HG03280 (cell line): ENCODE measurements at regions not wholly inside any gene's neighbourhood (a gene's known extent, or its start where the extent isn't known, plus 50 kb on each side); places are given as distances from the start of the nearest gene placed in this dataset.

Experiments
- ATAC-seq: cut with Tn5 transposase; IDR thresholded peaks from one replicate; pipeline ENCODE4 v1.9.1; 2021; ENCODE audit warnings: mild to moderate bottlenecking, moderate library complexity; ENCODE audit not compliant: unreplicated experiment

DNA sequence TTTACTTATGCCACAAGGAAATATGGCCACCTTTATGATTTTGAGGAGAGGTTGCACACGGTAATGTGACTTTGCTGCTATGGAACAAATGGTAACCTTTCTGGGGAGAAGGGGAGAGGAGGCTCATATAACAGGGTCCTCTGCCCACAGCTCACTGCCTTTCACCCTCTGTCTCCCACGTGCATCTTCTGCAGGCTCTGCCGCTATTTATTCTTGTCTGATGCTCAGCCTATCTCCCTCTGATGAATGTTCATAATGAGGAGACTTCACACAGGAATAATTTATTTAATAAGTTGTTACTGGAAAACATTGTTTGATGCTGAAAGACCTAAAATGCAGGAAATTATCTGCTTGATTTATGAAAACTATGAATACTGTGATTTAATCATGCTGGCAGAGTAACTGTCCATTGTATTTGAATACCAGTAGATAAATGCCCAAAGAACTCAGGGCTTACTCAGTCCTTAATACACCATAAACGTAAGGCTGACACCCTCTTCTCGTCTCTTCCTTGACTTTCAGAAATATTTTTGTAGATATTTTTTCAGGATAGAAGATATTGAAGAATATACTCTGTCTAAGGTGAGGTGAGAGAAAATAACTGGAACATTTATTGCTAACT lies 721.1 kb downstream of the QKI start:
- no peak for ATAC-seq

DNA sequence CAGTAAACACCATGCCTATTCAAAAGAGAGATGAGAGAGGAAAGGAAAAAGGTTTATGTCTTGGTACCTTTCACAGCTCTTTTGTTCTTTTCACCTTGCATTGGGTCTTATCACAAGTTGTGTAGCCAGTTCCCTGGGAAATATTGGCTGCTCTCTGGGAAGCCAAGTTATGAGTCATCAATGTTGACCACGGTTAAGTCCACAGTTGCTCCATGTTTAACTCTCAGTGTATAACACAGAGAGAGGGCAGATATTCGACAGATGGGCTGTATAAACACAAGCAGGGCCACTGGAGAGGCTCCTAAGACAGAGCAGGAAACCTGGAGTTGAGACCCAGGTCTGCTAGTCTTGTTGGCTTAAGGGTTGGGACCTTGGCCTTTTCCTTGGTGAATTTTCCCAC lies 718.6 kb downstream of the QKI start:
- ATAC-seq, result no peak

DNA sequence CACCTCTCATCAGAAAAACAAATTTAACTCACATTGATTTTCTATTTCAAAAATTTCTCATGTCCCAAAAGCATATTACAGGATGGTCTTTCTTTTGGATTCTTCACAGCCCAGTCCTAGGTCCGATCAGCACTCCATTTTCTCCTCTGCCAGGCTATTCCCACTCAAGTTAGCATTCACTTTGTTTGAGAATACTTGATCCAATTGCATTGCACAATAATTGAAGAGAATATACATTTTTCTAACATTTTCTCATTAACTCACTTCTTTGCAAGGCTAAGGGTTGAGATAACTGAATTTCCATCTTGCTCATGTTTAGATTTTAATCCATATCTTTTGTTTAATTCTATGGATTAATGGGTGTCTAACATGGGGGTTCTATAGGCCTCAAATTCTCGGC lies 716.1 kb downstream of the QKI start:
- no peak for ATAC-seq

DNA sequence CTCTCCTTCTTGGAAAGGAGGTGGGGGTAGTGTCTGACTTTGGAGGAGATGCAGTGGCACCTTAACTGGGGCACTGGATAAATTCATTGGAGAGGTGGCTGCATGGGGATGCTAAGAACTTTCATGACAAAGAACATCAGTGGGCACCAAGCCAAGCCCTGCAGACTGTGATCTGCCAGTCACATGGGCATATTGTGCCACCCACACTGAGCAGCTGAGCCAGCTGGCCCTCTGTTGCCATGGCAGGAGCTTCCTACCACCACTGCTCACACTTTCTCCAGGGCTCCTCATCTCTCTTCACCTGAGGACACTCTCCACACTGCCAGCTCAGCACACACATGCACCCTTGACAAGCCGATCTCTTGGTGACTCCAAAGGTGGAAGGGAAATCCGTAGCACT lies 715.6 kb downstream of the QKI start:
- ATAC-seq, result no peak

DNA sequence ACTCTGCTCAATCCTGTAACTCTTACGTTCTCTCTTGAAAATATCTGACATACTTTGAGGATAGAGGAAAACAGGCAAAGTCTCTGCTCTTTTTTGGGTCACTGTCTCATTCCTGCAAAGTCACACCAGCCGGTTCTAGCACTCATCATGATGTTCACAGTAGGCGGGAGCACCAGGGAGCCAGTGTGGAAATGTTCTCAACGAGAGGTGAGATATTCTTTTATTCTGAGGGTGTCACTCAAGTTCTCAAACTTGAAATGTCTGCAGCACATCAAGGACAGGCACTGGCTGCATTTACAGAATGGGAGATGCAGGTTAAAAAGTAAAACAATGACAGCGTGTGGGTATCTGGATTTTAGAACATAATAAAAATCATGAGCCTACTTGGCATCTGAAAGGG lies 714.7 kb downstream of the QKI start:
- no peak for ATAC-seq

DNA sequence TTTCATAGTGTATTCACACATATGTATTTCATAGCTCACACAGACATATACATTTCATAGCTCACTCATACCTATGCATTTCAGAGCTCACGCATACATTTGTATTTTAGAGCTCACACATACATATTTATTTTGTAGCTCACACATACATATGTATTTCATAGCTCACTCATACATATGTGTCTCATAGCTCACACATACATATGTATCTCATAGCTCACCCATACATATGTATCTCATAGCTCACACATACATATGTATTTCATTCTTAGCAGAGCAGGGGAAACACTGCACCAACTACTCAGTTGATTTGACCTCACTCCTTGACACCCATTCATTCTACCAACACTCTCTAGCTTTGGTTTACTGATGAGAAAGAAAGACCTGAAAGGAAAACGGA lies 713.6 kb downstream of the QKI start:
- no peak for ATAC-seq

DNA sequence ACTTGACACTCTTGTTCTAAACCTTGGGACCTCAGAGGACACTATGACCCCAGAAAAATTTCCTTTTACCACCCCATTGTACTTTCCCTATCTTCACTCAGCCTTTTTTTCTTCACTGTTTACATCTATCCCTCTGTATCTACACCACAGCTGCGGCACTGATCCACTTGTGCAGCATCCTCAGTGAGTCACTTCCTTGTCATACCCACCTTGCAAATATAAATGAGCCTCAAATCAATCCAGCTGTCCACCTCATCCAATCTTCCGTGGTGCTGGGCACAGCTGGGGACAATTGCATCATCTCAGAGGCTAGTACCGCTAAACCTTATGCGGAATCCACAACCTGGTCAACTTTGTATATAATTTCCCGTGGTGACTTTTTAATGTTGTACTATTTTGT lies 710.5 kb downstream of the QKI start:
- ATAC-seq, result no peak

DNA sequence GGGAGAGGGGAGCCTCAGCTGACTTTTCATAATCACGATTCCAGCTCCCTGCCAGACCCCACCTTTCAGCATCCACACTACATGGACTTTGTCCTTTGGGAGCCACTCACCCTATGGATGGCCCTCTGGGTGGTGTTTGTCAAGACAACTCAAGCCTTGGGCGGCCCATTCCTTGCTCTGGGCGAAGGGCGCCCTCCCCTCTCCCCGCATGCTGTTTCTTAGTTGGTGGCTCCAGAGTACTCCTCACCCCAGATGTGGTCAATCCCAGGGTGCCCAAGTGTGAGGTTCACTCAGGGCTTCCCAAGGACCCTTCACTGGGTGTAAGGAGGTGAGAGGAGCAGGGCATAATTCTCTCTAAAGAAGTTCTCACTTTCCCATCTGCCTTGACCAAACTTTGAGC lies 710.0 kb downstream of the QKI start:
- no peak for ATAC-seq

DNA sequence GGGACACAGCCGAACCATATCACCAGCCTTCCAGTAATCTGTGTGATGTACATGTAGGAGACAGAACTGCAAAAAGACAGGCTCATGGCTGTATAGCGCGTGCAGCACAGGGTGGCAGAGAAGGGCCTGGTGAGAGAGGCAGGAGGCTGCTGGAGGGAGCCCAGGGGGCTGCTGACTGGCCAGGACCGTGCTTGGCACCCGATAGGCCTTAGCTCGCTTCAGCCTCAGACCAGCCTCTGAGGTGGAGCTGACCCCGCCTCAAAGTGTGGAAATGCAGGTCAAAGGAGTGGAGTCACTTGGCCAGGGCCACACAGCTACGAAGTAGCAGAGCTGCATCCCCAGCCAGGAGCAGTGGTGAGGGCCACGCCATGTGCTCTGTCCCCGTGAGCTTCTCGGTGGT lies 707.6 kb downstream of the QKI start:
- ATAC-seq, result no peak

DNA sequence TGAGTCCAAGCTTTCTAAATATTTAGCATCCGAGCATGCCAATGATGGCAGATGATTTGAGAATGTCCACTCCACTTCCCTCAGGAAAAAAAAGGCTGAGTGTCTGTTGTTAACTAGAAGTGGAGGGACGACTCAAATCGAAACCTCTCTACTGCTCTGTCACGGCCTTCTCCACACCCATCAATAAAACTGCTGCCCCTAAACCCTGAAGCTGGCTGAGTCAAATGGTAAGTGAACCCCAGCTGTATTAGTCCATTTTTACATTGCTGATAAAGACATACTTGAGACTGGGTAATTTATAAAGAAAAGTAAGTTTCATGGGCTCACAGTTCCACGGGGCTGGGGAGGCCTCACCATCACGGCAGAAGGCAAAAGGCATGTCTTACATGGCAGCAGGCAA lies 707.0 kb downstream of the QKI start:
- no peak for ATAC-seq

DNA sequence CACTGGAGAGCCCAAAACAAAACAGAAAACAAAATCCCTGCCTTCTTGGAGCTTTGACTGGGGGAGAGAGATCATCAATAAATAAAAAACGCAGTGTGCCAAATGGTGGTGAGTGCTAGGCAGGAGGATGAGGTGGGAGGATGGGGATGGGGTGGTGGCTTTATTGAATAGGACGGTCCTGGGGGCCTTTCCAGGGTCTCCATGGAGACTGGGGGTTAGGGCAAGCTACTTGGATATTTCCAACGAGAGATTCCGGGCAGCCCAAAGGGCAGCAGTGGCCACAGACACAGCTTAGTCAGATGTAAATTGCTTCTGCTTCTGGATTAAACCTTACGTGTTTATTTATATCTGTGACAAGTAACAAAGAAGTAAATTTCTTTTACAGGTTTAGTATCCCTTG lies 700.1 kb downstream of the QKI start:
- no peak for ATAC-seq

DNA sequence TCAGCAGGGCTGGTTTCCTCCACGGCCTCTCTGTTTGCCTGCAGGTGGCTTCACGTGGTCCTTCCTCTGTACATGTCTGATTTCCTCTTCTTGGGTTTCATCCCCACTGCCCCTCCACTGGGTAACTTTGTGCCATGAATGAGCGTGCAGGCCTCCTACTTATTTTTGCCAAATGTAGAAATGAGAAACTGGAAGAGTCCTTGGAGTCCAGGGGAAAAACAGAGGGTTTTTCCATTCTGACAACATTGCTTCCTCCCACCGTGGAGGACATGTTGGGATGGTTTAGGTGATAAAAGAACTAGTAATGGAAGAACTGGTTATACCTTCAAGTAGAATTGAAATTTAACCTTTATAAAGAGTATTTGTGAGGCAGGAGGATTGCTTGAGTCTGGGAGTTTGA lies 699.5 kb downstream of the QKI start:
- ATAC-seq, result no peak

DNA sequence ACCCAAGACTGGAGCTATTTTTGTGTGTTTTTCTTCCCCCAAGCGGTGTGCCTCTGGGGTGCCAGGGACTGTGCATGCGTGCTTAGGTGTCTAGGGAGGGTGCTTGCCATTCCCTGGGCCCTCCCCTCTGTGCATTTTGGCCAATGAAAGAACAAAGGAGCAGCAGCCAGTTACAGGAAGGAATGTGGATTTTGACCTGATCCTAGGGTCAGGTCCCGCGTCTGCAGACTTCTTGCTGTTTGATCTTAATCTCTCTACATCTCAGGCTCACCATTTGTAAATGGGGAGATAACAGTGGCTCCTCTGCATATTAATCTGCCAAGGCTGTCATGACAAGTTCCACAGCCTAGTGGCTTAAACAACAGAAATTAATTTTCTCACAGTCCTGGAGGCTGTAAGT lies 699.1 kb downstream of the QKI start:
- ATAC-seq, result no peak

DNA sequence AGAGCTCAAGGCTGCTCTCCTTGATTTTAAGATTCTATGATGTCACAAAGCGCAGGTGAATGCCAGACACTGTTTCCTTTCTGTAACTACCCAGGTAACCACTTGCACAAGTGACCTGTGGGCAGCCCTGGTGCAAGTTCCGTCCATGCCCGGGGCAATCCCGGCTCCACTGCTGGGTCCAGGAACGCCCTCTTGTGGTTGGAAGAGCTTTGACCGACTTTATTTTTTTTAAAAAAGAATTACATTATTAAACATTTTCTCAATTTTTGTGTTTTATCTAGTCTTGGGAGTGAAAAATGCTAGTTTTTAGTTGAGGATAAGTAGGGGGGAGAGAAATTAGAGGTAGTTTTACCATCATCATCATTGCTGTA lies 695.2 kb downstream of the QKI start:
- ATAC-seq, result no peak

DNA sequence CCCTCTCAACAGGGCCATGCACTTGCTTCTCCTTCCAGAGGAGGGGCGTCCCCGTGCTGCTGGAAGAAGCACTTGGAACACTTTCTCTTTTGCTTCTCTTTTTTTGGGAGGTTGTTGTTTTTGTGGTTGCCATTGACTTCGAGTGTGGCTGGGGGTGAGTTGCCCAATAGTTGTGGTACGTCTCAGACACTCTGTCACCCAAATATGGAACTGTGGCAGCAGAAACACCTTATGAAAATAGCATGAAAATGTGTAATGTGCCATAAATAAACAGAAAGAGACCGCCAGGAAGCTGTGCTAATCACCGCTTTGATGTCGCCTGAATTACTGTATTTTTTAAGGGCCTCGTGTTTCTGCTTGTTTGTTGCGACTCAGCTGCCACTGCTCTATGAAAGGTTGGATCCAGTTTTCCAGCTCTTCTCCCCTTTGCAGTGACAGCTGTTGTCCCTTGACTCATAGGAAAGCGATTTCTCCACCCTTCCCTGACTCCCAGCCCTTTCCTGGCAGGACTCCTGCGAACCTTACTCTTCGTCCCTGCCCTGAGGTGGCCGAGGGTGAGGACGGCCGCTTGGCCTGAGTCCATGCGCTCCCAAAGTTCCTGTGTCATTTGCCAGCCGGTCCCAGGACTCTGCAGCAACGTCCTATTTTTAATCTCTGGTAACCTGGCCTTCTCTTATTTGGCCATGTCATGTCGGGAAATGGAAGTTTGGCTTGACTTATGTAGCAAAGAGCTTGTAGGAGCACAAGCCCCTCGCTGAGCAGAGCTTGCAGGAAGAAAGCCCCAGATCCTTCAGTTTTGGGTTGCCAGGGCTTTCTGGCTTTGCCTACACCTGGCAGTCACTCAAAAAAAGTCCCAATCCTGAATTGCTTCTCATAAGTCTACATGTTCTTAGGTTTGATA lies 694.6 kb downstream of the QKI start:
- no peak for ATAC-seq

DNA sequence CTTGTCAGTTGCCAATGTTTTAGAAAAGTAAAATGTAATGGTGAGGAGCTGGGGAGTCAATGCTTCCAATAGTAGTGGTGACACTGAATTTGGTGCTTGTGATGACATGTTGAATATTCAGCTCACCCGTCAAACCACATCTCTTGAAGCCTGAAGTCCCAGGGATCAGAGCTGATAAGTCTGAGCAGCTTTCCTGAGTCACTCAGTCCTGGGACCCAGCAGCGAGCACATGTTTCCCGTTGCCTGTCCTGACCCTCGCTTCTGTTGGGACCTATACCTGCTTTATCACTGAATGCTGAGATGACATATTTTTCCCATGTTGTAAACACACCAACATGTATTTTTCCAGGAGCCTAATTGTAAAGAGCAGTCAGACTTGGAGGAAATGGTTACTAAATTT lies 693.6 kb downstream of the QKI start:
- no peak for ATAC-seq

DNA sequence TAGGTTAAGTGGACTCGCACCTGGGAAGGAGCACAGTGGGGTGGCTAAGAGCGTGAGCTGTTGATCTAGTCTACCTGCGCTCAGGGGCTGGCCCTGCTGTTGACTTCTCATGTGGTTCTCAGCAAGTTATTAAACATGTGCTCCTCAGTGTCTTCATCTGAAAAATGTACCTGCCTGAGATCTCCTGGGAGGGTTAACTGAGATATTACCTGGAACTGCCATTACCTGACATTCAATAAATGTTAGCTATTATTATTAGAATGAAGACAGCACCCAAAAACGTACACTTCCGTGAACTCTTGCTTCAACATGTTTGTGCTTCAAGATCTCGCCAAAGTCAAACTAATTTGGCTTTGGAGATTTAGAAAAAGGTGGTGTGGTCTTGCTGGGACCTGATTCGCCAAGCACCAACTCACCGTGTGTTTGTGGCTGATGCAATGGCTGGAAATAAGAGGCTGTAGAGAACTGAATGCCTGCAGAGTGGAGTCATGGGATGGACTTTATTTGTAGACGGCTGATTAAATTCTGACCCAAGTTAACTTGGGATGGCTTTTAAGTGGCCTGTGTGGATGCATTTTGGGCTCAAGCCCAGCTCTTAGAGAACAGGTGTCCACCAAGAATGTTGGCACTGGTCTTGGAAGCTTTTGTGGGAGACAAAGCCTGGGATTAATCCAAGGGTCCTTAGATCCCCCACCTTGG lies 692.9 kb downstream of the QKI start:
- no peak for ATAC-seq

DNA sequence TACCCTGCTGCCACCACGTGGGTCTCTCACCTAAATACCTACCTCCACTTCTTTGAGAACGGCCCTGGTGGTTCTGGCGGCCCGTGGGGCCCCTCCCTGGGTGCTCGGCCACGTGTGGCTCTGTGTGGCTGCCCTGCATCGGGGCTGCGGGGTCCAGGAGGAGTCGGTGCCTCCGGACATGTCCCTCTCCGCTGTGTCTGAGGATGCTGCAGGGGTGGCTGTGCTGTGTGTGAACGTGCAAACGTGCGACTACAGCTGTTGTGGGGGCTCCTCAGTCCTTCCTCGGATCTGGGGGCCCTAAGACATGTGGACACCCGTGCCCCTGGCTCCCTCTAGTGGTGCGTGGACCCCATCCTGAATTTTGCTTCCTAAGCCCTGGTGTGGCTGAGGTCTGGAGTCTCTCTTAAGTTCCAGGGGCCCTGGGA lies 691.8 kb downstream of the QKI start:
- ATAC-seq, result no peak

DNA sequence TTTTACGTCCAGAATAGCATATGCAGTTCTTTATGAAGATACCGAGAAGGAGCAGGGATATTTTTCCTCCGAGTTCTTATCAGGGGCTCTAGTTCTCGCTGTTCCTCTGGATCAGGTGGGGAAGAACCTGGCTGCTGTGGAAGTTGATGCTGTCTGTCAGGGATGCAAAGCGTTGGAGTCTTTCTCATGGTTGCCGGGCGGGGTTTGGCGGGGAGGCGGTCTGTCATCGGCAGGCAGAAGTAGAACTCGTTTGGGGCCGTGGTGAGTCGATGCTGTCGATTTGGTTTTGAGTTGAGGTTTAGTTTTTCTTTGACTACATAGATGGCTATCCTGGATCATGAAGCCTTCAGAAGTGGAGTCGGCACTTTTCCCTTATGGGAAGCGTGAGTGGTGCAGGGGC lies 691.2 kb downstream of the QKI start:
- ATAC-seq, result no peak

DNA sequence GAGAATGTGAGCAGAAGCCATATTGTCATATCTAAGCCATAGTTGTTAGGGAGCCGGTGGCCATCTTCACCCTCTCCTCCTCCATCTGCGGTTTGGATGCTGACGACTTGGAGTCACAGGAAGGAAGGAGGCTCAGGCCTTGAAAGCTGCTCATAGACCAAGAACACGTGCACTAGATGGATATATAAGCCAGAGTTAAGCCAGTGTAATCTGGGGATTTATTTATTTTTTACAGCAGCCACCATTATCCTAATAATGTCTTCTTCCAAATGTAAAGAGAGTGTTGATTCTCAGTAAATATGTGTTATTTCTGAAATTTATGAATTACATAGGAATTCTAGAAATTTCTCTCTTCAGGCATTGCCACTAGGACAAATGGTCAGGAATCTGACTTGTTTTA lies 689.9 kb downstream of the QKI start:
- ATAC-seq, result no peak

DNA sequence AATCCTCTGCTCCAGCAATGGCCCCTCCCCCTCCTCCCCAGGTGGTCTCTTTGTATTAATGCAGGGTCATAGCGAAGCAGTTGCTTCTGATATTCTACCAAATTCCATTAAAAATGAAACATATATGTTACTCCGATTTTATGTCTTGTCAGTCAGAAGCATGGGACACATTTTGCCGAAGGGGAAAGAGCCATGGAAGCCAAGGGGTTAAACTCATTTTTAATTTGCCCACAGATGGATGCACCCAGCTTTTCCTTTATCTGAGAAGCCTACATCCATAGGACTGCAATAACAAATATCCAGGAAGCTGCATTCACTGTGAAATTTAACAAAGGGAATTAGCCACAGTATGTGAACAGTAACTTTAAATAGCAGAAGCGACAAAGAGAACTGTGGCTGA lies 688.2 kb downstream of the QKI start:
- ATAC-seq, result no peak

DNA sequence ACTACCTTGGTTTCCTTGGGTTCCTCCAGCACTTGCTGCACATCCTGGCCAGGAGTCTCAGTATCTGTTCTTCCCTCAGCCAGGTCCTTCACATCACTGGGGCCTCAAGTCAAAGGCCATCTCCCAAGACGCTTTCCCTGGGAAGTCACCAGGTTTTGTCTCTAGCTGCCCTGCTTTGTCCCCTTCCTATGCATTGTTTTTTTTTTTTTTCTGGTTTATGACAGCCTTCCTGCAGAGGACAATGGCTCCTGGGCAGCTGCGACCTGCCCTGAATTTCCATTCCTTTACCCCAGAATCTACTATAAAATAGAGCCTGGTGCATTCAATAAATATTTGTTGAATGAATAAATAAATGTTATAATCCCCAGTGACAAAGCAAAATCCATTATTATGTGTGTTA lies 687.3 kb downstream of the QKI start:
- no peak for ATAC-seq
